SK-N-SH treated with all-trans-retinoic acid at 6 μM for 48 hours (cell line): ENCODE measurements at regions not wholly inside any gene's neighbourhood (a gene's known extent, or its start where the extent isn't known, plus 50 kb on each side); places are given as distances from the start of the nearest gene placed in this dataset.

Experiments used
- CSDC2 ChIP-seq: fragments of 250-450 bp; sonication (Bioruptor Pico); IDR thresholded peaks from 2 replicates; pipeline ENCODE4 v1.5.0; 2020; ENCODE audit warnings: mild to moderate bottlenecking, moderate library complexity
- GLIS3 ChIP-seq: fragments of 250-450 bp; sonication (Bioruptor Pico); IDR thresholded peaks from 2 replicates; pipeline ENCODE4 v1.5.0; 2020; ENCODE audit warnings: mild to moderate bottlenecking, moderate library complexity
- PATZ1 ChIP-seq: fragments of 250-450 bp; sonication (Bioruptor Pico); IDR thresholded peaks from 2 replicates; pipeline ENCODE4 v1.8.0; 2020; ENCODE audit warnings: mild to moderate bottlenecking, moderate library complexity, borderline replicate concordance
- RARB ChIP-seq: fragments of 250-450 bp; sonication (Bioruptor Pico); IDR thresholded peaks from 2 replicates; pipeline ENCODE4 v1.8.0; 2021; ENCODE audit warnings: mild to moderate bottlenecking, moderate library complexity
- SNAI2 ChIP-seq: fragments of 250-450 bp; sonication (Bioruptor Pico); IDR thresholded peaks from 2 replicates; pipeline ENCODE4 v1.5.0; 2020; ENCODE audit warnings: mild to moderate bottlenecking, moderate library complexity
- TOX ChIP-seq: fragments of 250-450 bp; sonication (Bioruptor Pico); IDR thresholded peaks from 2 replicates; pipeline ENCODE4 v1.8.0; 2021; ENCODE audit warnings: mild to moderate bottlenecking, moderate library complexity, borderline replicate concordance
- ZC3H10 ChIP-seq: fragments of 250-450 bp; sonication (Bioruptor Pico); IDR thresholded peaks from 2 replicates; pipeline ENCODE4 v1.5.1; 2021; ENCODE audit warnings: mild to moderate bottlenecking, moderate library complexity
- ZFP30 ChIP-seq: fragments of 450-650 bp; formaldehyde crosslinking; IDR thresholded peaks from 2 replicates; pipeline ENCODE4 v1.5.0; 2022; ENCODE audit warnings: mild to moderate bottlenecking, moderate library complexity
- ZNF565 ChIP-seq: fragments of 450-650 bp; formaldehyde crosslinking; conservative IDR thresholded peaks from 2 replicates; pipeline ENCODE4 v1.5.0; 2020; ENCODE audit warnings: low read depth, mild to moderate bottlenecking, moderate library complexity
- TF ChIP-seq, protein P1 (sequence below): fragments of 250-450 bp; sonication (Bioruptor Pico); IDR thresholded peaks from 2 replicates; pipeline ENCODE4 v1.5.0; 2020; ENCODE audit warnings: mild to moderate bottlenecking, moderate library complexity

- TF ChIP-seq, protein P1, sequence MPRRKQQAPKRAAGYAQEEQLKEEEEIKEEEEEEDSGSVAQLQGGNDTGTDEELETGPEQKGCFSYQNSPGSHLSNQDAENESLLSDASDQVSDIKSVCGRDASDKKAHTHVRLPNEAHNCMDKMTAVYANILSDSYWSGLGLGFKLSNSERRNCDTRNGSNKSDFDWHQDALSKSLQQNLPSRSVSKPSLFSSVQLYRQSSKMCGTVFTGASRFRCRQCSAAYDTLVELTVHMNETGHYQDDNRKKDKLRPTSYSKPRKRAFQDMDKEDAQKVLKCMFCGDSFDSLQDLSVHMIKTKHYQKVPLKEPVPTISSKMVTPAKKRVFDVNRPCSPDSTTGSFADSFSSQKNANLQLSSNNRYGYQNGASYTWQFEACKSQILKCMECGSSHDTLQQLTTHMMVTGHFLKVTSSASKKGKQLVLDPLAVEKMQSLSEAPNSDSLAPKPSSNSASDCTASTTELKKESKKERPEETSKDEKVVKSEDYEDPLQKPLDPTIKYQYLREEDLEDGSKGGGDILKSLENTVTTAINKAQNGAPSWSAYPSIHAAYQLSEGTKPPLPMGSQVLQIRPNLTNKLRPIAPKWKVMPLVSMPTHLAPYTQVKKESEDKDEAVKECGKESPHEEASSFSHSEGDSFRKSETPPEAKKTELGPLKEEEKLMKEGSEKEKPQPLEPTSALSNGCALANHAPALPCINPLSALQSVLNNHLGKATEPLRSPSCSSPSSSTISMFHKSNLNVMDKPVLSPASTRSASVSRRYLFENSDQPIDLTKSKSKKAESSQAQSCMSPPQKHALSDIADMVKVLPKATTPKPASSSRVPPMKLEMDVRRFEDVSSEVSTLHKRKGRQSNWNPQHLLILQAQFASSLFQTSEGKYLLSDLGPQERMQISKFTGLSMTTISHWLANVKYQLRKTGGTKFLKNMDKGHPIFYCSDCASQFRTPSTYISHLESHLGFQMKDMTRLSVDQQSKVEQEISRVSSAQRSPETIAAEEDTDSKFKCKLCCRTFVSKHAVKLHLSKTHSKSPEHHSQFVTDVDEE (CRISPR knock-in tag) = no peak
- TF ChIP-seq ZNF565 (no peak), RARB (CRISPR knock-in tag) (no peak), ZFP30 (CRISPR knock-in tag) (no peak), SNAI2 (CRISPR knock-in tag) (no peak), ZC3H10 (CRISPR knock-in tag) (no peak), PATZ1 (no peak), CSDC2 (CRISPR knock-in tag) (no peak), TOX (CRISPR knock-in tag) (no peak), GLIS3 (CRISPR knock-in tag) (no peak)
Measured at GRCh38 chr3:16089521-16089920, 85.0 kb upstream of the GALNT15 start.
